HG03045 (cell line): ENCODE measurements at regions not wholly inside any gene's neighbourhood (a gene's known extent, or its start where the extent isn't known, plus 50 kb on each side); places are given as distances from the start of the nearest gene placed in this dataset.
"Not testable (repeated sequence)": the region's sequence is repeated elsewhere in the genome, so short reads cannot be mapped to it uniquely, and the experiment has no call there.

Source experiments
- ATAC-seq: cut with Tn5 transposase; IDR thresholded peaks from one replicate; pipeline ENCODE4 v1.9.1; 2021; ENCODE audit warnings: mild to moderate bottlenecking, moderate library complexity; ENCODE audit not compliant: unreplicated experiment

GRCh38 chr10:31121757-31122577 is 90.3 kb upstream of the ZNF438 start:
- no peak for ATAC-seq

GRCh38 chr10:31123946-31124345 is 92.3 kb upstream of the ZNF438 start:
- ATAC-seq, result no peak

GRCh38 chr10:31124852-31125251 is 93.2 kb upstream of the ZNF438 start:
- no peak for ATAC-seq

- ATAC-seq, result no peak
Observed at GRCh38 chr10:31125789-31126188, 94.1 kb upstream of the ZNF438 start.

GRCh38 chr10:31126593-31126992 is 94.9 kb upstream of the ZNF438 start:
- no peak for ATAC-seq

GRCh38 chr10:31128536-31128935 is 96.9 kb upstream of the ZNF438 start:
- no peak for ATAC-seq

GRCh38 chr10:31129271-31129670 is 97.6 kb upstream of the ZNF438 start:
- ATAC-seq, result no peak

- no peak for ATAC-seq
Observed at GRCh38 chr10:31129880-31130405, 98.3 kb upstream of the ZNF438 start.

- ATAC-seq, result no peak
Observed at GRCh38 chr10:31130406-31130805, 98.7 kb upstream of the ZNF438 start.

- no peak for ATAC-seq
Observed at GRCh38 chr10:31131251-31131650, 99.6 kb upstream of the ZNF438 start.

GRCh38 chr10:31132681-31133244 is 101.1 kb upstream of the ZNF438 start:
- ATAC-seq, result no peak

- ATAC-seq, result no peak
Observed at GRCh38 chr10:31133251-31133791, 101.7 kb upstream of the ZNF438 start.

- peak; percentile 55 for ATAC-seq
Observed at GRCh38 chr10:31133792-31134310, 102.2 kb upstream of the ZNF438 start.

- ATAC-seq, result peak; percentile 29
Observed at GRCh38 chr10:31134311-31134952, 102.8 kb upstream of the ZNF438 start.

- no peak for ATAC-seq
Observed at GRCh38 chr10:31135171-31135570, 103.5 kb upstream of the ZNF438 start.

- not testable (repeated sequence) for ATAC-seq
Observed at GRCh38 chr10:31135791-31136190, 104.1 kb upstream of the ZNF438 start.

- no peak for ATAC-seq
Observed at GRCh38 chr10:31136386-31136785, 104.7 kb upstream of the ZNF438 start.

GRCh38 chr10:31136930-31137885 is 105.5 kb upstream of the ZNF438 start:
- no peak for ATAC-seq

- no peak for ATAC-seq
Observed at GRCh38 chr10:31138026-31138553, 106.4 kb upstream of the ZNF438 start.

- no peak for ATAC-seq
Observed at GRCh38 chr10:31139497-31139896, 107.8 kb upstream of the ZNF438 start.
